ENCODE measurements at regions not wholly inside any gene's neighbourhood (a gene's known extent, or its start where the extent isn't known, plus 50 kb on each side); places are given as distances from the start of the nearest gene placed in this dataset.

DNA sequence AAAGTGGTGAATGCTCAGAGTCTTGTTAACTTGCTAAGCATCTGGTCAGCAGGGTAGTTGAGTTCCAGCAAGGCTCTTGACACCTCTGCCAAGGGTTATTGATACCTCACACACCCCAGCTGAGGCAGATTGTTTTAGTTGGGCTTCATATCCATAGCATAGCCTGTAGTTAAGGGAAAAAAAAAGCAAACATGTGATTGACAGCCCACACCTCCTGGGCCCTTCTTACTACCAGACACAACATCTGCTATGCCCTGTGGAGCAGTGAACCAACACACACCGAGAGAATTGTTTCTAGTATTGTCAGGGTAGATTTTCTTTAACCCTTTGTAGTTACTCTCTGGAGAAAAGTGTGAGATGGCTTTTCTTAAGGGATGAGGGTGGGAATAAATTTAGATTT is 697.0 kb upstream of the POU3F2 start:
- H3K9me3 Mint-ChIP-seq (ENCODE audit: unreplicated experiment), result peaks cover 8% of the 10 kb centered on the region
- peak; percentile 40 for DNase-seq
- peak overlapping the region; percentile 59 for H3K4me3 Mint-ChIP-seq (ENCODE audit: unreplicated experiment)
- H3K4me1 Mint-ChIP-seq (ENCODE audit: low read depth, unreplicated experiment), result peaks cover 25% of the 10 kb centered on the region
- TF ChIP-seq, protein P1, sequence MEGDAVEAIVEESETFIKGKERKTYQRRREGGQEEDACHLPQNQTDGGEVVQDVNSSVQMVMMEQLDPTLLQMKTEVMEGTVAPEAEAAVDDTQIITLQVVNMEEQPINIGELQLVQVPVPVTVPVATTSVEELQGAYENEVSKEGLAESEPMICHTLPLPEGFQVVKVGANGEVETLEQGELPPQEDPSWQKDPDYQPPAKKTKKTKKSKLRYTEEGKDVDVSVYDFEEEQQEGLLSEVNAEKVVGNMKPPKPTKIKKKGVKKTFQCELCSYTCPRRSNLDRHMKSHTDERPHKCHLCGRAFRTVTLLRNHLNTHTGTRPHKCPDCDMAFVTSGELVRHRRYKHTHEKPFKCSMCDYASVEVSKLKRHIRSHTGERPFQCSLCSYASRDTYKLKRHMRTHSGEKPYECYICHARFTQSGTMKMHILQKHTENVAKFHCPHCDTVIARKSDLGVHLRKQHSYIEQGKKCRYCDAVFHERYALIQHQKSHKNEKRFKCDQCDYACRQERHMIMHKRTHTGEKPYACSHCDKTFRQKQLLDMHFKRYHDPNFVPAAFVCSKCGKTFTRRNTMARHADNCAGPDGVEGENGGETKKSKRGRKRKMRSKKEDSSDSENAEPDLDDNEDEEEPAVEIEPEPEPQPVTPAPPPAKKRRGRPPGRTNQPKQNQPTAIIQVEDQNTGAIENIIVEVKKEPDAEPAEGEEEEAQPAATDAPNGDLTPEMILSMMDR (IDR thresholded peaks at IDR 0.05; ENCODE audit: partially characterized antibody, unreplicated experiment), result no peak
- peaks cover 16% of the 10 kb centered on the region for H3K36me3 Mint-ChIP-seq (ENCODE audit: unreplicated experiment)
- H3K27me3 Mint-ChIP-seq (ENCODE audit: unreplicated experiment), result peaks cover 5% of the 10 kb centered on the region
- peak overlapping the region; percentile 92 for H3K27ac Mint-ChIP-seq (ENCODE audit: unreplicated experiment)

DNA sequence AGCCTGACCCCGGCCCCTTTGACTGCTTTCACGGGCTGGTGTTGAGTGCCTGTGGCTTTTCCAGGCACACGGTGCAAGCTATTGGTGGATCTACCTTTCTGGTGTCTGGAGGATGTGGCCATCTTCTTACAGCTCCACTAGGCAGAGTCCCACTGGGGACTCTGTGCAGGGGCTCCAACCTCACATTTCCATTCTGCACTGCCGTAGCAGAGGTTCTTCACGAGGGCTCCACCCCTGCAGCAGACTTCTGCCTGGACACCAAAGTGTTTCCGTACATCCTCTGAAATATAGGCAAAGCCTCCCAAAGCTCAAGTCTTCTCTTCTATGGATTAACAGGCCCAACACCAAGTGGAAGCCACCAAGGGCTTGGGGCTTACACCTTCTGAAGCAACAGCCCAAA is 691.5 kb upstream of the POU3F2 start:
- TF ChIP-seq, protein P1 (IDR thresholded peaks at IDR 0.05; ENCODE audit: partially characterized antibody, unreplicated experiment), result no peak
- H3K4me1 Mint-ChIP-seq (ENCODE audit: low read depth, unreplicated experiment), result peaks cover 3% of the 10 kb centered on the region

DNA sequence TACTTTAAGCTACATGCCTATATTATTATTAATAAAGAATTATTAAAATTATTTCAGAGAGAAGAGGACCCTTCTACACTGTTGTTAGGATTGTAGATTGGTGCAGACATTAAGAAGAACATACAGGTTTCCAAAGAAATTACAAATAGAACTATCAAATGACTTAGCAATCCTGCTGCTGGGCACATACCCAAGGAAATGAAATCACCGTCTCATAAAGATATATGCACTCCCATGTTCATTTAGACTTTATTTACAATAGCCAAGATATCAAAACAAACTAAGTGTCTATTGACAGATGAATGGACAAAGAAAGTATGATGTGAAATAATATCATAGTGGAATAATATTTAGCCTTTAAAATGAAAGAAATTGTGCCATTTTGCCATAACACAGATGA is 687.7 kb upstream of the POU3F2 start:
- no peak for DNase-seq
- TF ChIP-seq, protein P1 (IDR thresholded peaks at IDR 0.05; ENCODE audit: partially characterized antibody, unreplicated experiment), result no peak
- H3K4me3 Mint-ChIP-seq (ENCODE audit: unreplicated experiment), result no peak overlapping the region
- H3K4me1 Mint-ChIP-seq (ENCODE audit: low read depth, unreplicated experiment), result no peaks in the 10 kb centered on the region
- no peaks in the 10 kb centered on the region for H3K27me3 Mint-ChIP-seq (ENCODE audit: unreplicated experiment)
- H3K9me3 Mint-ChIP-seq (ENCODE audit: unreplicated experiment), result peaks cover 9% of the 10 kb centered on the region
- peaks cover 22% of the 10 kb centered on the region for H3K36me3 Mint-ChIP-seq (ENCODE audit: unreplicated experiment)
- no peak overlapping the region for H3K27ac Mint-ChIP-seq (ENCODE audit: unreplicated experiment)

More for the DNA sequence above, 691.5 kb upstream of the POU3F2 start:
- Mint-ChIP-seq H3K4me3 (ENCODE audit: unreplicated experiment) (no peak overlapping the region), H3K27ac (ENCODE audit: unreplicated experiment) (no peak overlapping the region), H3K9me3 (ENCODE audit: unreplicated experiment) (peaks cover 9% of the 10 kb centered on the region), H3K27me3 (ENCODE audit: unreplicated experiment) (no peaks in the 10 kb centered on the region), H3K36me3 (ENCODE audit: unreplicated experiment) (peaks cover 31% of the 10 kb centered on the region)
- no peak for DNase-seq

DNA sequence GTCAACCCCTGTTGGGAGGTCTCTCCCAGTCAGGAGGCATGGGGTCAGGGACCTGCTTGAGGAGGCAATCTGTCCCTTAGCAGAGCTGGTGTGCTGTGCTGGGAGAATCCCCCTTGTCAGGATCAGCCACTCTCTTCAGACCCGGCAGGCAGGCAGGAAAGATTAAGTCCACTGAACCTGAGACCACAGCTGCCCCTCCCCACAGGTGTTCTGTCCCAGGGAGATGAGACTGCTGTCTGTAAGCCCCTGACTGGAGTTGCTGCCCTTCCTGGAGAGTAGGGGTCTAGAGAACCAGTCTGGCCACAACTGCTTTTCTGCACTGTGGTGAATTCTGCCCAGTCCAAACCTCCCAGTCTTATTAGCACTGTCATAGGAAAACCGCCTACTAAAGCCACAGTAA is 677.8 kb upstream of the POU3F2 start:
- Mint-ChIP-seq H3K4me3 (ENCODE audit: unreplicated experiment) (no peak overlapping the region), H3K9me3 (ENCODE audit: unreplicated experiment) (peaks cover 13% of the 10 kb centered on the region), H3K27me3 (ENCODE audit: unreplicated experiment) (no peaks in the 10 kb centered on the region), H3K36me3 (ENCODE audit: unreplicated experiment) (peaks cover 24% of the 10 kb centered on the region), H3K4me1 (ENCODE audit: low read depth, unreplicated experiment) (no peaks in the 10 kb centered on the region), H3K27ac (ENCODE audit: unreplicated experiment) (no peak overlapping the region)
- TF ChIP-seq, protein P1 (IDR thresholded peaks at IDR 0.05; ENCODE audit: partially characterized antibody, unreplicated experiment), result no peak
- no peak for DNase-seq

DNA sequence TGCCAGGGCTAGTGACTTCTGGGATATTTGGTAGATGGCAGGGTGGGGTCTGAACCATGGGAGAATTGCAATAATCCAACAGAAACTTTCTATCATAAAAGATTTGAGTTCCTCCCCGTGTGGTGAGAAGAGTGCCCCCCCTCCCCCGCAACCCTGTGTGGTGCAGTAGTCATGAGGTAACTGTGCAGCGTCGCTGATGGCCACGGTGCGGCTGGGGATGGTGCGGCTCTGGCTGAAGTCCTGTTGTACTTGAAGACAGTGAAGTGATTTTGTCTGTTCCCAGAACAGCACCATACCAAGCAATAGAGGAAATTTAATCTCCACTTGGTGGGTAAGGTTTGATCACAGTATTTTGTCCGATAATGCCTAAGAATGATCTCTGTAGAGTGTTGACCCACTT is 654.8 kb upstream of the POU3F2 start:
- no peaks in the 10 kb centered on the region for H3K4me1 Mint-ChIP-seq (ENCODE audit: low read depth, unreplicated experiment)
- H3K27me3 Mint-ChIP-seq (ENCODE audit: unreplicated experiment), result no peaks in the 10 kb centered on the region
- no peak overlapping the region for H3K4me3 Mint-ChIP-seq (ENCODE audit: unreplicated experiment)
- no peak overlapping the region for H3K27ac Mint-ChIP-seq (ENCODE audit: unreplicated experiment)
- peaks cover 9% of the 10 kb centered on the region for H3K36me3 Mint-ChIP-seq (ENCODE audit: unreplicated experiment)
- H3K9me3 Mint-ChIP-seq (ENCODE audit: unreplicated experiment), result no peaks in the 10 kb centered on the region
- DNase-seq, result no peak
- TF ChIP-seq, protein P1 (IDR thresholded peaks at IDR 0.05; ENCODE audit: partially characterized antibody, unreplicated experiment), result no peak

Measured in glutamatergic neuron (in vitro differentiated cells).